ENCODE measurements at regions not wholly inside any gene's neighbourhood (a gene's known extent, or its start where the extent isn't known, plus 50 kb on each side); places are given as distances from the start of the nearest gene placed in this dataset.

- Histone ChIP-seq H2AFZ (replicated peaks; ENCODE audit: low read length, poor library complexity) (no peak overlapping the region), H3K4ac (ENCODE audit: low read depth, low read length) (no peak overlapping the region), H4K8ac (ENCODE audit: low read depth in 2 of 2, low read length in 2 of 2) (no peak overlapping the region), H3K9ac (ENCODE audit: low read depth, low read length) (no peak overlapping the region), H3K27ac (ENCODE audit: insufficient read depth, low read length) (no peak overlapping the region), H2AK5ac (ENCODE audit: low read depth, low read length) (no peak overlapping the region), H2BK20ac (ENCODE audit: low read depth, low read length) (no peak overlapping the region), H4K91ac (ENCODE audit: insufficient read depth, low read depth, low read length) (no peak overlapping the region), H3K18ac (ENCODE audit: low read depth, low read length) (no peak overlapping the region), H3K79me1 (ENCODE audit: low read depth in 1 of 2, low read length in 2 of 2) (no peaks in the 10 kb centered on the region), H4K20me1 (ENCODE audit: insufficient read depth, low read length) (no peaks in the 10 kb centered on the region), H3K56ac (ENCODE audit: extremely low read depth, insufficient read depth, low read length) (no peak overlapping the region), H4K5ac (ENCODE audit: low read depth, low read length) (no peak overlapping the region), H2BK120ac (ENCODE audit: low read depth, low read length) (no peak overlapping the region), H3K14ac (replicated peaks; ENCODE audit: low read depth, low read length) (no peak overlapping the region), H3K4me3 (ENCODE audit: insufficient read depth, low read depth, low read length) (no peak overlapping the region), H3K9me3 (ENCODE audit: control insufficient read depth, insufficient read depth, low read length) (peaks cover 6% of the 10 kb centered on the region), H2AK9ac (replicated peaks; ENCODE audit: low read depth, low read length, poor library complexity) (no peak overlapping the region), H3K36me3 (ENCODE audit: control insufficient read depth, insufficient read depth, low read length) (no peaks in the 10 kb centered on the region), H3K23ac (ENCODE audit: low read depth, low read length) (no peak overlapping the region), H2BK5ac (ENCODE audit: low read depth, low read length, poor library complexity, severe bottlenecking) (no peak overlapping the region), H3K27me3 (ENCODE audit: control insufficient read depth, insufficient read depth, low read length) (no peaks in the 10 kb centered on the region), H3K9me1 (ENCODE audit: insufficient read depth, low read length) (no peaks in the 10 kb centered on the region), H2BK15ac (ENCODE audit: low read depth, low read length) (no peak overlapping the region), H3K4me2 (ENCODE audit: low read depth, low read length) (no peak overlapping the region), H3K4me1 (ENCODE audit: control insufficient read depth, insufficient read depth, low read length) (no peaks in the 10 kb centered on the region)
- intact Hi-C loops (cut with micrococcal nuclease) = no loop called here
- WGBS, 2 experiments (ENCODE audit: extremely low coverage in 2 of 2, insufficient read length in 1 of 2) = no CpG with 5 or more reads among the region's 5 CpGs
- POLR2A ChIA-PET (ENCODE audit: unreplicated experiment) = no interaction called here
- BruUV-seq (replicated peaks) = no TSS peak
- in situ Hi-C loops (cut with MboI; ENCODE audit: low sequenced_read_pairs) = no loop called here
- no peak for TF ChIP-seq MAFK (IDR thresholded peaks at IDR 0.05; ENCODE audit: low read depth, low read length)
- TF ChIP-seq, protein P1, sequence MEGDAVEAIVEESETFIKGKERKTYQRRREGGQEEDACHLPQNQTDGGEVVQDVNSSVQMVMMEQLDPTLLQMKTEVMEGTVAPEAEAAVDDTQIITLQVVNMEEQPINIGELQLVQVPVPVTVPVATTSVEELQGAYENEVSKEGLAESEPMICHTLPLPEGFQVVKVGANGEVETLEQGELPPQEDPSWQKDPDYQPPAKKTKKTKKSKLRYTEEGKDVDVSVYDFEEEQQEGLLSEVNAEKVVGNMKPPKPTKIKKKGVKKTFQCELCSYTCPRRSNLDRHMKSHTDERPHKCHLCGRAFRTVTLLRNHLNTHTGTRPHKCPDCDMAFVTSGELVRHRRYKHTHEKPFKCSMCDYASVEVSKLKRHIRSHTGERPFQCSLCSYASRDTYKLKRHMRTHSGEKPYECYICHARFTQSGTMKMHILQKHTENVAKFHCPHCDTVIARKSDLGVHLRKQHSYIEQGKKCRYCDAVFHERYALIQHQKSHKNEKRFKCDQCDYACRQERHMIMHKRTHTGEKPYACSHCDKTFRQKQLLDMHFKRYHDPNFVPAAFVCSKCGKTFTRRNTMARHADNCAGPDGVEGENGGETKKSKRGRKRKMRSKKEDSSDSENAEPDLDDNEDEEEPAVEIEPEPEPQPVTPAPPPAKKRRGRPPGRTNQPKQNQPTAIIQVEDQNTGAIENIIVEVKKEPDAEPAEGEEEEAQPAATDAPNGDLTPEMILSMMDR (conservative IDR thresholded peaks at IDR 0.05; ENCODE audit: low read depth, low read length) = no peak
- no peak for TF ChIP-seq MAZ (IDR thresholded peaks at IDR 0.05; ENCODE audit: borderline replicate concordance, low read depth, low read length)
- TF ChIP-seq RAD21 (IDR thresholded peaks at IDR 0.05; ENCODE audit: low read length) = no peak
- TF ChIP-seq BHLHE40 (IDR thresholded peaks at IDR 0.05; ENCODE audit: low read depth, low read length) = no peak
- CTCF ChIA-PET = no interaction called here
- no peak for DNase-seq
- dilution Hi-C loops (cut with HindIII; ENCODE audit: low sequenced_read_pairs, unreplicated experiment) = no loop called here
- ATAC-seq (ENCODE audit: low read depth) = no peak
Observed at GRCh38 chr15:97410897-97411575, 549.5 kb upstream of the ARRDC4 start.

Measured in IMR-90 (cell line).